ENCODE measurements at regions not wholly inside any gene's neighbourhood (a gene's known extent, or its start where the extent isn't known, plus 50 kb on each side); places are given as distances from the start of the nearest gene placed in this dataset.

- TF ChIP-seq CTCF (IDR thresholded peaks at IDR 0.05): no peak
- TF ChIP-seq POLR2A (IDR thresholded peaks at IDR 0.05; ENCODE audit: low read depth): no peak
- TF ChIP-seq EP300 (IDR thresholded peaks at IDR 0.05): no peak
- no peak for TF ChIP-seq POLR2AphosphoS5 (IDR thresholded peaks at IDR 0.05)
These were observed 400.0 kb upstream of the PDE4D start for GRCh38 chr5:60293518-60293917.
